HL-60/S4 (cell line): ENCODE measurements at regions not wholly inside any gene's neighbourhood (a gene's known extent, or its start where the extent isn't known, plus 50 kb on each side); places are given as distances from the start of the nearest gene placed in this dataset.

ENCODE experiments used
- in situ Hi-C: fragments of 300-500 bp; cut with MboI; formaldehyde crosslinking; loops from 2 replicates; pipeline ENCODE4 v1.14.3; 2022; ENCODE audit warnings: low sequenced_read_pairs

DNA sequence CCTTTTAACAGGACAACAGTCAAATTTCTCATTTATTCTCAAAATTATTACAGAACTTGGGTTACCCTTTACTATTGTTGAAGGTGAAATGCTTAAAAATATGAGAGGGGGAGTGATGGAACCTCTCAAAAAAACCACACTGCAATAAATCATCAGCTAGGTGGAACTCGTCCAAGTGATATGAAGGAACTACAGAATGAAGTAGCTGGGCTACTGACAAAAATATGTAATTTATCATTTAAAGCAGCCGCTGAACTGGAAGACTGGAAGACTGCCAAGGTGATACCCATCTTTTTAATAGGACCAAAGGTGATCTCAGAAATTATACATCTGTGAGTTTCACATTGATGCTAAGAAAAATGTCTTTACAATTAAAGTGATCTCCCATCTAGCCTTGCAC, 597.7 kb upstream of the TENM3 start:
- in situ Hi-C loops = no loop called here

DNA sequence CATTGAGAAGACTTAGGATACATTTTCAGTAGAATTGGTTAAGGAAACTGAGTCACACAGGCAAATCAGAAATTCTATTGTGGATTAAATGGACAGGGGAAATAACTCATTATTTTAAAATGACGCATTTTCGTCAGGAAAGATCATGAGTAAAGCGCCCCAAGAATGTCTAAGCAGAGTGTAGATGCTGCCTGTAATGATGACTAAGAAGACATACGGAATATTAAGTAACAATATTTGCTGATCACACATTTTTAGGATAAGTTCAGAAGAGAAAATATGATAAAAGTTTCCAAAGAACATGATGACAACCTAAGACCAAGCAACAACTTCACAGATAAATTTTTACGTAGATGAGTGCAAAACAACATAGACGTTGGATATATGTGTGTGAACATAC, 596.3 kb upstream of the TENM3 start:
- in situ Hi-C loops = no loop called here

DNA sequence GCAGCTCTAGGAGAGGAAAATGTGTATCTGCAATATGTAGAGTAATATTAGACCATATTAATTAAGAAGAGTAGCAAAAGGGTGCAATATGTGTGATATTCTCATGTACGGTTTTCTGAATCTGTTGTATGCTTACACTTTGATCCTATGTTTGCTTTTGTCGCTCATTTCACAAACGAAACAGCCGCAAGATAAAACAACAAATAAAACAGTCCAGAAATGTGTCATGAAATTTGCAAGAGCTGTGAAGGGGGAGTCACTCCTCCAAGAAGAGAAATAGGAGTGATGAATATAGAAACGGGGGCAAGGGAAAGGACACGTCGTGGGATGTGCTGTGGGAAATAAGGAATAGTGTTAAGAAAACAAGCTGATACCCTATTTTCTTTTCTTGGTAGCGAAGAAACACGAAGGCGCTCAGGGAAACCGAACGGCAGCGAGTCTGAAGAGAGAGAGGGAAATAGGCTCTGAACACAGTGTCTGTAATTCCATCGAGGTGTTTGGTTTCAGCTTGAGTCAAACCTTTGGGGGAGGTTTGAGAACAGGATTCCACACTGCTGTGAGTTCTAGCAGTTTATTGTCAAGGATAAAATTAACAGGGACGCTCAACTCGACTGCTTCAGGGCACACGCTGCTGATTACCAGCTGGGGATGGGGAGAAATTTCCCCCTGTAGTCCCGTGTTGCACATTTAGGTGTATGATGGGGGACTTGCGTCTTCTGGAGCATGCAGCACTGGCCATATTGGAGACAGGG, 595.6 kb upstream of the TENM3 start:
- in situ Hi-C loops = no loop called here

DNA sequence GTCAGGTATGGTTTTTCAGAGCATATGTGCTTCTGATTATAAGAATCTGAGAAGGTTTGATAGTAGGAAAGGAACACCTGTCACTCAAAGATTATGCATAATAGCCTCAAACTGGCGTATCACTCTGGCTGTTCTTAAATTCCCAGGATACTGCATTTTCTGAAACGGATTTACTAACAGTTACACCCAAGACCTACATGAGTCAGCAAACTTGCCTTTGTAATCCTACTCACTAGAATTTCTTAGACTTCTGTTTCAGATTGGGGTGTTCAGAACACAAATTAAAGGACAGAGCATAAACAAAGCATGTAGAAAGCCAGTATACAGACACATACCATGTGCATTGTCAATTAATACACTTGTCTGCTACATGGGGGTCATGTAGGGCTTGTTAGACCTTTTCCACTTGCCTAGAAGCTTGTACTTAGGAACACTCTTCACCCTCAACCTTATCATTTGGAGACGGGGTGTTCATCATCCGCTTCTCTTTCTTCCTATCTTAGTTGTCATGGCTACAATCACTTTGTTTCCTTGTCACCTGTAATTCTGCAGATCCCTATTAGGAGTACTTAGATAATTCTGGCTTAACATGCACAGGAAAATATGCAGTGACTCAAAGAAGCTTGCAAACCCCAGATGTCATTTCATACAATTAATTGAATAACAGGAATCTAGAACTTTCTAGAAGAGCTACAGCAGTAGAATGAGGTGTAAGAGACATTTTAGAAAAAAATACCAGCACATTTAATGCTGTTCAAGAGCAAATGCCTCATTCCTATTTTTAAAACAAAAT, 593.0 kb upstream of the TENM3 start:
- in situ Hi-C loops = no loop called here

DNA sequence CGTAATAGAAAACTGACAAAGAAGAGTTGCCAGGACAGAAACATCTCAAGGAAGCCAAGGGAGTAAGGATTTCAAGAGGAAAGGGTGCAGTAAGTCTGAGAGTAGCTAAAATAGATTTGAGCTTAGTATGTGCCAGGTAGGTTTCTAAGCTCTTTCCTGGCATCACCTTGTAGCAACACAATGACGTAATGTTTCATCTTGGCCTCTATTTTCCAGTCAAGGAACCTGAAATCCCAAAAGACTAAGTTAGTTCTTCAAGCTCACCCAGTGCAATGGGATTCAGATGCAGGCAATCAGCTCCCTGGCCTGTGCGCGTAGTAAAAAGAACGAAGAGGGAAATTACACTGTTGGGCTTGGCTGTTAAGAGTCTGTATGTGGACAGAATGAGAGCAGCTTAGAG, 586.5 kb upstream of the TENM3 start:
- in situ Hi-C loops = no loop called here

DNA sequence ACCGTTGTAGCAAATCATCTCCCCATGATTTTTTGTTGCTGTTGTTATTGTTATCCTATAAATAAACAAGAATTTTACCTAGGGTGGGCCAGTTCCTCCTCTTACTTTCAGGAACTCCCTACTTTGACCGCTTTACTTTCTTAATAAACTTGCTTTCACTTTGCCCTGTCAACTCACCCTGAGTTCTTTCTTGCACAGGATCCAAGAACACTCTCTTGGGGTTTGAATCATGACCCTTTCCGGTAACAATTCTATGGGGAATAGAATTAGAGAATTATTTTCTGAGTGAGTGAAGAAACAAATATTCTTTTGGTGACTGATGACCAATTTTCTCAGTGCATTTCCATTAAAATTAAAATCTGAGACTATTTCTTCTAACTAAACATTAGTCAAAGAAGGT, 584.0 kb upstream of the TENM3 start:
- in situ Hi-C loops = no loop called here

DNA sequence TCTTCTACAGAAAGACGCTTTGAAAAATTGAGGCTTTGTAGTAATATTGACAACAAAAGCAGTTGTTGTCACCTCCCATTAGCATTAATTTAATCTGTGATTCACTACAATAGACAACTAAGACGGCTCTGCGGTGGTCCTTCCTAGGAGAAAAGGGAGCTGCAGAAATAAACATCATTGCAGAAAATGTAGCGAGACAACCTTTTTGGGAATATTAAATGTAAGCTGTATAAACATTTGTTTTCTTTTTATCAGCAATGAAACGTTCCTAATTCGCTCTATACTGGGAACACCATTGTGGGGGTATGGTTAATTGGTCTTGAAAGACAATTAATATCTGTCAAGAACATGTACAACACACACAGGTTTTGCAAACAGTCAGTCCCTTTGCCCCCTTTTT, 583.3 kb upstream of the TENM3 start:
- in situ Hi-C loops = no loop called here

DNA sequence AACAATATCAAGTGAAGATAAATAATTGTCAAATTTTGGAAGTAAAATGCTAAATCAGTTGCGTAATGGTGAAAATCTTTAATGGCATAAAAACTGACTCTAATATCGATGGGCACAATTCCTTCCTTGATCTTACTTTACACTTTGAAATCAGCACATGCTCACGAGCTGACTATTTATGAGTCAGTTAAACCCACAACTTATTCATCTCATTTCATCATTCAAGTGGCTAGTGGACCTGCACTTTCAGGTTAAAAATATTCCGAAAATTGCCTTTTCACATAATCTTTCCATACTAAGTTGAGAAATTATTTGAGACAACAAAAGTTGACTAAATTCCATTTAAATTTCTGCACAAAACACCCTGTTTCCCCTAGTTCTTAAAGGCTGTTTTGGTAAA, 582.1 kb upstream of the TENM3 start:
- in situ Hi-C loops = no loop called here

DNA sequence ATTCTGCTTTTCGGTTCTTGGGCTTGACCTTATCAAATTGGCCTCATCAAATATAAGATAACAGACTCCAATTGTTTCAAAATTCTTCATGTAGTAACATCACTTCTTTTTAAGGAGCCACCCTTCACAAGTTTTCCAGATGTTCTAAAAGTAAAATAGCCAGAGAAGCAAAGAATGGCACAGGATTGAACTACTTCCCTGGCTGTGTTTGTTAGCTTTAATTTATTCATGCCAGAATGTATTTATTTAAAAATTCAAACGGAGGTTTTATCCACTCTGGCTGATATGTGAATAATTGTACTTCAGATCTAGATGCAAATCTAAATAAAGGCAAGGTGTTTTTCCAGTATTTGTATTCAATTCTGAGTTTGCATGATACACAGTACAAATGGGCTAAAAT, 581.3 kb upstream of the TENM3 start:
- in situ Hi-C loops = no loop called here

DNA sequence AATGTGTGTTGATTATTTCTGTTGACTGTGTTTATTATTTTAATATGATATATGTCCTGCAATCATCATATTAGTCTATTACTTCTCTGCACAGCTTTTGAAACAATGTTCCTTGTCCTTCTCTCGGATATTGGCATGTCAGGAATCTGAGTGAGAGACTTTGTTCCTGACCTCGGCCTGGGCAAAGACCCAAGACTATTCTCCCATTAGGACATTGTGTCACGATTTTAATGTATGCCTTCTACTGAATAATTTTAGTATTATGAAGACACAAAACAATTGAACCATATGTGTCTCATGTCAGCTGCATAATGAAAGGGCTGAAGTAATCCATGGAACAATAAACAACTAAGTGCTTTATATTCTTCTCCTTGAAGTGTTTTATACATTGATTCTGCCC, 580.8 kb upstream of the TENM3 start:
- in situ Hi-C loops = no loop called here

DNA sequence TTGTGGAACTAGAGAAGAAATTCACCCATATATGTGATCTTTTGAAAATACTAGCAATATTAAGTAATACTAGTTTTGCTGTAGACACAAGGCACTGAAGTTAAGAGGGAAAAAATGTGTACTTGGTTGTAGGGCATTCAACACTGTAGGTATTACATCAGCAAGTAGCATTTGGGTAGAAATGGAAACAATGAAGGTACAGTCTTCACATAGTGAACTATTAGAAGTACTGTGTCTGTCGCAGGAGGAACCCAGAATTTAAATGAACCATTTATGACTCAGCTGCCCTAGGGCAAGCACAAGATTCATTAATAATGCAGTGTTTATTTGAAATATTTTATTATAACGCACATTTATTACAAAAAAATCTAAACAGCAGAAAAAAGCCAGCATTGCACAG, 572.7 kb upstream of the TENM3 start:
- in situ Hi-C loops = no loop called here

DNA sequence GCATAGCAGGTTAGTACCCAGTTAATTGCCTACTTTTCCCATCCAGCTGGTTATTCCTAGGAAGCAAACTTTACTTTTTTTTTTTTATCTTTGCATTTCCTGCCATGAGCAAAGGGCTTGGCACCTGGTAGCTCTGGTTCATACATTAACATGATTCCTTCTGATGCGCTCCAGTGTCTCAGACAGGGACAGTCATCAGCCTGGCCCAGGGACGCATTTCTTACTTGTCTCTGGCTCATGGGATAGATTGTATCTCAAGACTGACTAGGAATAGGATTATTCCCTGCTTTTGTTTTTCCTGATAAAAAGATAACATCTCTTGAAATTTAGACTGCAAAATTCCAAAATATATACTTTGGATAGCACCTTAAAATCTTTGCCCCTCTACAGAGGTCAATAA, 571.5 kb upstream of the TENM3 start:
- in situ Hi-C loops = no loop called here

DNA sequence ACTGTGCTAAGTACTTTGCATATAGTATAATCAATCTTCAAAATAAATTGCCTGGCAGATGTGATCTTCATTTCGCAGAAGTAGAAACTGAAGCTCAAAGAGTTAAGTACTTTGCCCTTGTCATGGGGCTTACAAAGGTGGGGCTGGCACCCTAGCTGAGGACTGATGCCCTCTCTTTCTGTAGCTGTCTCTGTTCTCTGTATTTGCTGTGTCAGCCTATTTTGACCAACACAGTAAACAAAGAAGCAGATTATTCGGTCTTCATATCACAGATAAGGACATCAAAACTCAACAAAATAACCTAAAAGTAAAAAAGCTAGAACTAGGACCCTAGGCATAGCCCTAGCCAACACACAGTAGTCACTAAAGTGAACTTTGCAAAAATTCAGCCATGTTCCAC, 570.5 kb upstream of the TENM3 start:
- in situ Hi-C loops = no loop called here

DNA sequence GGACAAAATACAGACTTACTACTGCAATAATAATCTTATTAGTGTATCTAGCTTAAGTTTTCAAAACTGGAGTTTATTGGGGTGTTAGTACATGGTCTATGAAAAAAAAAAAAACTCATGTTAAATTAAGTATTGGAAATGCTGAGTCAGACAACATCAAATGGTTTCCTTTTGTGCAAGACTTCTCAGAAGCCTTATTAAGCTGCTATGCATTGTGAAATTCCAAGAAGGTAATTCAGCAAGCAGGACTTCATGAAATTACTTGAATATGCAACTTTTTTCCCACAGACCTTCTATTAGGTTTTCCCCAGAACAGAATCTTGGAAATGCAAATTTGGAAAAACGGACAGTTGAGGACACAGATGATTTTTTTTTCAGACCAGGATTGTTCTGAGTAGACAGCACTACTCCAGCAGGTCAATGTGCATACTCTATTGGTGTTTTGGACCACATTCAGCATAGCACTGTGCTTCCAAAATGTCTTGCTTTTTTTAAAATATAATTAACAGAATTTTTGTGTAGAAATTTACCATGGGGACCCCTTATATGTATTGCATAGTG, 568.8 kb upstream of the TENM3 start:
- in situ Hi-C loops = no loop called here

DNA sequence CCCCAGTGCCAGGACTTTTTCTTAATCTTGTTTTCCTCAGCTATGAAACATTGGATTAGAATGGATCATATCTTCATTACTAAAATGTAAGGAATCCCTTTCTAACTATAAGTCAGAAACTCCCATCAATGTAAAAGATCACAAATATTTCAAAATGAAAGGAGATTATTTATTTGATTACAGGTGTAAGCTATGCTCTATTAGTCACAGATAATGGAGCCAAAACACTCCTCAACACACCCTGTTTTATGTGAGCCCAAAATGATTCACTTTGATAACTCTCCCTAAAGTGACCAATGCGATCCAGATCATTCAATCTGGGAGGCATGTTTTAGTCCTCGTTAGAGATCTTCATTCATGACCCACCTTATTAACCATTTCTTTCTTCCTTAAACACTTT, 566.7 kb upstream of the TENM3 start:
- in situ Hi-C loops = no loop called here

DNA sequence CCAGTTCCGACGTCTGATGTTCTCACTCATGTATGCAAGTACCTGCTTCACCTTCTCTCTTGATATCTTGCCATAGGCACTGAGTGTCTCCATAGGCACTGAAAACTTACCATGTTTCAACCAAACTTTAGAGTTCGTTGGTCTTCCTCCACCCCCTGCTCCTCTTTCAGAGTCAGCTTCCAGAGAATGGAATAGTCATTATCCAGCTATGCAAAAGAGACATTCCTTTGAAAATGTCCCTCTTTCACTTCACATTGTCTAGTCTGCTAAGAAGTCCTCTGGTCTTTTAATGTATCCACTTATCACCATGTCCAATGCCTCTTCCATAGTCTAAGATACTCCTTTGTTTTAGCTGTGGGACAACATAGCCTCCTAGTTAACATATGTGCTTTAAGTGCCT, 566.0 kb upstream of the TENM3 start:
- in situ Hi-C loops = no loop called here

DNA sequence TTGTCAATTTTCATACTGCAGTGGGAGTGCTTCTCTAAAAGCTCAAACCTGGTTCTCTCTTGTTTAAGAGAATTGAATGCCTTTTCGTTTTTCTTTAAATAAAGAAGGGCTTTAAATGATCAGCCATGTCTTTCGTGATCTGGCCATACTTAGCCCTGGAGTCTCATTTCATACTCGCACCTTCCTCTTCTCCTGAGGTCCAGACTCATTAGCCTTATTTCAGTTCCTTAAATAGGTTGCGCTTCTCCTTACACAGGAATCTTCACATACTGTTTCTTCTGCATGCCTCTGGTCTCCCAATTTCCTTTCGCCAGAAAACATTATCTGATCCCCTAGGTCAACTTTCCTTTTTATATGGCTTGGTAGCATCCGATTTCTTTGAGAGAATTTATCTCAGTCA, 565.6 kb upstream of the TENM3 start:
- in situ Hi-C loops = no loop called here

DNA sequence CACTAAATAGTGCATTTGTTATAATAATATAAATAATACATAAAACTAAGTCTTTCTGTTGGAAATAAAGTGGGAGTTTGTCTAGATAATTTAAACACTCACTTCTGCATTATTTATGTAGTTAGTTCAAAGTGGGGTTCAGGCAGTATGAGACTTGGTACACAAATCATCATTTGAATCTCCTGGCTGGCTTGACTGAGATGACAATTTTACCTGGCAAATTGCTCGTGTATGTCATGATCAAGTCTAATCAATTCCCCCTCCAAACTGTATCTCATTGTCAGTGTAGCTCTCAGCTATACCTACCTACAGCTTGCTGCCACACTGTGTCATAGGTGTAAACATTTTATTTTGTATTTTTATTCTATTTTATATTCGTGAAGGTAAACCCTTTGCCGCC, 563.4 kb upstream of the TENM3 start:
- in situ Hi-C loops = no loop called here

DNA sequence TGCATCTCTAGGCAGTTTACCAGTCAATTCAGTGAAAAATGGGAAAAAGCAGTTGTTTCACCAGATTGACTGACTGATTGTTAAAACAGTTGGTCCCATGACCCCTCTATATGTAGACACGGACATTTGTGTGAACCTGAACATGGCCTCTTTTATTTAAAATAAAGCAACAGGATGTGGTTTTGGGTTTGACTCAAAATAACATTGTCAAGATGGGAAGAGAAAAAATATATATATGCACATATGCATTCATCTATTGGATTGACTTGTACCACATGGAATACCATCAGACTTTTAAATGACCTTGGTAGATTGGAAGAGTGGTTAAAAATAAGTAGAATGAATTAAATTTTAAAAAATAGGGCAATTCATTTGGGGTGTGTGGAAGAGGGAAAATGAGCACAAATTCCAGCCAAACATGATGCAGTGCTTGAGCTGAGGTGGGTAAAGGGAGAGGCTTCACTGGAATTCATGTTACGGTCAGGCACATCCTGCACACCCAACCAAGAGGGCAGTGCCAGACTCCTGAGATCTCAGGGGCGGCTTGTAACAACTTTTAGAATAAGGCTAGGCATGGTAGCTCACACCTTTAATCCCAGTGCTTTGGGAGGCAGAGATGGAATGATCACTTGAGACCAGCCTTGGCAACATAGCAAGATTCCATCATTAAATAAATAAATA, 560.7 kb upstream of the TENM3 start:
- in situ Hi-C loops = no loop called here

DNA sequence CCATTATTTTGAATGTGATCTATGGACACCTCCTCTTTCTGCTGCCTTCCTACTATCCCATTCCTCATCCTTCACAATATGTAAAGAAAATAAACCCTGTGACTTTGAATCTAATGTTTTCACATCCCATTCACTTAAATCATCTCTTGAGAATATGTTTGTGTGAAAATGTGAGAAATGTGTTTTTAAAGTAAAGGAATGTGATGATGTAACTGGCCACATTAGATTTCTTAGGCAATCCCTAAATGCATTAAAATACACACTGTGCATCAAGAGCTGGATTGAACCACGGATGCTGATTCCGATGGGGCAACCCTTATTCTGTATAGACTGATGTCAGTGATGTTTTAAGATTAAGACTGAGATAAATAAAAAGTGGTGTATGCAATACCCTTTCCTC, 558.9 kb upstream of the TENM3 start:
- in situ Hi-C loops = no loop called here

DNA sequence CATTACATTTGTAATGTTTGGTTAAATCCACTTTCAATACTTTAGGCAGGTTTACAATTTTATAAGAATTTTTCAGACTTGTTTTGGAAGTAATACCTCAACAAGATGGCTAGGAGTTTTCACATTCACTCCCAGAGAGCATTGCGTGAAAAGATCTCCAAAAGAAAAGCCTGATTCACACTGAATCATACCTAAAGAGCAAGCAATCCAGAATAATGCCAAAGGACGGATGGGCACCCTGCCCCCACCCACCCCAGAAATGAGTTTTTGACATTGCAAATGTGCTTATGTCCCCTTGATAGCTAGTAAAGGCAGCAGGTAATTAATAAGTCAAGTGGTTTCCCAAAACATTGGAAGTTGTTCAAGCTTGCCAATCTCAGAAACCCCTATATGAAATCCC, 557.7 kb upstream of the TENM3 start:
- in situ Hi-C loops = no loop called here

DNA sequence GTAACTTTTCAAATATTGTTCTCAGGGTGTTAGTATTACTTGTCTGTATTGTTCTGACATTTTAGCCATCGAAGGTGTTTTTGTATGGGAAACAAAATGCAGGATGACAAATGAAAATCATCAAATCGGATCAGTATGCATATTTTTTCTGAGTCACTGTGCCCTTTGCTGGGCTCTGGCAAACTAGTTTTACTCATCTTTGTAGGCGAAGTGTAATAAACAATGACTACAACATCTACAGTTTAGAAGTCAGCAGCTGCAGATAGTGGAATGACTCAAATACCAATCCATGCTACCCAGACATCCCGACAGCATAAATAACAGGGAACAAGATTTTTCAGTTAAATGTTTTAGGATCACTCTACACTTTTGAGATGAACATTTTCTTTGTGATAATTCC, 557.3 kb upstream of the TENM3 start:
- in situ Hi-C loops = no loop called here
